Skeletal muscle tissue (tissue), 3 donors: ENCODE measurements at regions not wholly inside any gene's neighbourhood (a gene's known extent, or its start where the extent isn't known, plus 50 kb on each side); places are given as distances from the start of the nearest gene placed in this dataset.
"Not testable (repeated sequence)": the region's sequence is repeated elsewhere in the genome, so short reads cannot be mapped to it uniquely, and the experiment has no call there.

Source experiments
- H3K27ac ChIP-seq: one replicate; pipeline ENCODE4 v1.7.0; 2013; ENCODE audit warnings: mild to moderate bottlenecking, low read depth, low read length, inconsistent platforms
- H3K27me3 ChIP-seq, 3 donors: one replicate each; pipeline ENCODE4 v1.7.0; 2013; ENCODE audit warnings: low read length in 3 of 3; ENCODE audit not compliant: control insufficient read depth in 3 of 3, insufficient read depth in 3 of 3
- H3K36me3 ChIP-seq, 3 donors: one replicate each; pipeline ENCODE4 v1.7.0; 2013; ENCODE audit warnings: low read length in 3 of 3; ENCODE audit not compliant: control insufficient read depth in 3 of 3, insufficient read depth in 3 of 3
- H3K4me1 ChIP-seq, 3 donors: one replicate each; pipeline ENCODE4 v1.7.0; 2013; ENCODE audit warnings: low read length in 3 of 3, mild to moderate bottlenecking in 3 of 3; ENCODE audit not compliant: control insufficient read depth in 3 of 3, insufficient read depth in 3 of 3
- H3K4me3 ChIP-seq, 3 donors: one replicate each; pipeline ENCODE4 v1.7.0; 2013; ENCODE audit warnings: low read length in 3 of 3
- H3K9ac ChIP-seq, 3 donors: one replicate each; pipeline ENCODE4 v1.7.0; 2013; ENCODE audit warnings: low read length in 3 of 3, mild to moderate bottlenecking in 3 of 3, moderate library complexity in 2 of 3, low read depth in 1 of 3
- H3K9me3 ChIP-seq, 3 donors: one replicate each; pipeline ENCODE4 v1.7.0; 2013; ENCODE audit warnings: low read length in 3 of 3; ENCODE audit not compliant: control insufficient read depth in 3 of 3
- donor health status: Osteomylitis.

DNA sequence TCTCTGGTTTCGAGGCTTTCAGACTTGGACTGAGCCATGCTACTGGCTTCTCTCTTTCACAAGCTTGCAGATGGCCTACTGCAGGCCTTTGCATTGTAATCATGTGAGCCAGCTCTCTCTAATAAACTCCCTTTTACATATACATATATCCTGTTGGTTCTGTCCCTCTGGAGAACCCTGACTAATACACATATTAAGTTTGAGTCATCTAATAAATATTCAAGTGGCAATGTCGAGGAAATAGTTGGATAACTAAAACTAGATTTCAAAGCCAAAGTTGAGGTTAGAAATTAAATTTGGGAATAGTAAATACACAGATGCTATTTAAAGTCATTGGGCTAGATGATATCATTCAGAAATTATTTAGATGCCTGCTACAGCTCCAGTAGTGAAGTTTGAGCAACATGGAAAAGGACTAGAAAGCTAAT lies 1343.4 kb downstream of the GRIK2 start:
- Histone ChIP-seq H3K4me1 (no peaks in the 10 kb centered on the region), H3K27ac (no peak overlapping the region)

DNA sequence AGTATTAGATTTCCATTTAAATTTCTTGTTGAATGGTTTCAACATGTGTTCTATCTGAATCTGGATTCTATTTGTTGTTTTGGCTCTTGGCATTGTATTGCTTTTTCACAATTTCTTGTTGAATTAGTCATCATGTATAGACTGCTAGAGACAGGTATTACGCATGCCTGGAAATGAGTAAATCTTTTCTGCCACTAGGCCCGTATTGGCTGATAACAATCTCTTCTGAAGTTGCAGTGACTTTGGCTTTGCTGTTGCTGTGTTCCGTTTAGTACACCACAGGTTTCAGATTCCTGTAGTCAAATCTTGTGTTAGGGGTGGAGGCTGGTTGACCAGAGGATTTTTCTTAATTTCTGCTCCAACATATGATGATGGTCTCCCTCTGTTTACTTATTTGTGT lies 1339.4 kb downstream of the GRIK2 start:
- no peaks in the 10 kb centered on the region for H3K36me3 ChIP-seq
- no peak overlapping the region for H3K4me3 ChIP-seq
- no peaks in the 10 kb centered on the region for H3K9me3 ChIP-seq
- no peak overlapping the region for H3K27ac ChIP-seq
- no peaks in the 10 kb centered on the region for H3K4me1 ChIP-seq
- H3K9ac ChIP-seq: no peak overlapping the region
- no peaks in the 10 kb centered on the region for H3K27me3 ChIP-seq

More for the DNA sequence above, 1343.4 kb downstream of the GRIK2 start:
- H3K9me3 ChIP-seq: no peaks in the 10 kb centered on the region
- no peaks in the 10 kb centered on the region for H3K27me3 ChIP-seq
- no peak overlapping the region for H3K9ac ChIP-seq
- no peak overlapping the region for H3K4me3 ChIP-seq
- H3K36me3 ChIP-seq: no peaks in the 10 kb centered on the region

GRCh38 chr6:102722086-102722485 lies 1328.6 kb downstream of the GRIK2 start:
- not testable (repeated sequence) for H3K27ac ChIP-seq, H3K27me3 ChIP-seq, H3K4me1 ChIP-seq, H3K36me3 ChIP-seq, H3K9ac ChIP-seq, H3K9me3 ChIP-seq, H3K4me3 ChIP-seq

DNA sequence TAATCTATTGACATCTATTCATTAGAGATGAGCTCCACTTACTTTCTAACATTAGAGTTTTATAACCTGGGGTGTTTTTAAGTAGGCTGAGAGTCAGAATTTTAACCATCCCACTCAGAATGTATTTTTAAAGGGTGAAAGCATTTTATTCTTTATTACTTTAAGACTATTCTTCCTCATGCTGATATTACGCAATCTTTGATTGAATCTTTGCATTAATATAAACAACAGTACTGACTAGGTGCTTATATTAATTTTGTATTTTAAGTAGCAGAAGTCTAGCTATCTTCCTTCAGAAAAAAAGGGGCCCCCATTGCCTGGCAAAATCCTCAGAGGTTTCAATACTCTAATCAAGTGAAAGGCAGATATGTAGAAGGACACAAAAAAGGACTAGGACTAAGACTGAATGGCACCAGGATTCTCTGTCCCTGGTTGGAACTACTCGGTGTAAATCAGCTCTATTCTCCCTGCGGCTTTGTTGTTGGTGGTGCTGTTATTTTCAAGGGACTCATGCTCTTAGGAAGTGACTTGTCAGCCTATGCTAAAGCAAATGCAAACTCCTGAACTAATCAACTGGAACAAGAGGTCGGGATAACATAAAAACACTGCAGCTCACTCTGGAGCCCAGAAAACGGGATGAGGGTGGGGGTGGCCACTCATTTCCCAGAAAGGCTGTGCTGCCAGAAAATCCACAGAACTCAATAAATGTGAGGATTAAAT lies 1324.4 kb downstream of the GRIK2 start:
- Histone ChIP-seq H3K36me3 (no peaks in the 10 kb centered on the region), H3K4me1 (no peaks in the 10 kb centered on the region), H3K27ac (no peak overlapping the region), H3K9me3 (no peaks in the 10 kb centered on the region), H3K4me3 (no peak overlapping the region), H3K9ac (no peak overlapping the region), H3K27me3 (no peaks in the 10 kb centered on the region)

DNA sequence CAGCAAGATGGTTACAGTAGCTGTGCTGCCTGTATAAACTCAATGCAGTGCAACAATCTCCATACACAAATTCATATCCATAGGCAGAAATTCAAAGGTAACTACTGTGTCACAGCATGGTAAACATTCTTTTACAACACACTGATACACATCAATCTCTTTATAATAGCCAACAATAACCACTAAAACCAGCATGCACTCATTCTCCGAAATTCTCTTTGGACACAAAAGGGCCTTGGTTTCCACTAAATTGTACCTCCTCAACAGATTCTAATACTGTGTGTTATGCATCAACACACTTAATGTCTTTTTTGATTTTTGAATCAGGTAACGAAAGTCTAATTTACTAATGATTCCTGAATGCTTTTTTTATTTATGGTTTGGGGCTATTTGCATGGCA lies 1323.7 kb downstream of the GRIK2 start:
- H3K27ac ChIP-seq: no peak overlapping the region
- no peaks in the 10 kb centered on the region for H3K9me3 ChIP-seq
- H3K27me3 ChIP-seq: no peaks in the 10 kb centered on the region
- H3K4me3 ChIP-seq: no peak overlapping the region
- H3K36me3 ChIP-seq: no peaks in the 10 kb centered on the region
- H3K9ac ChIP-seq: no peak overlapping the region
- H3K4me1 ChIP-seq: no peaks in the 10 kb centered on the region

GRCh38 chr6:102701019-102701418 lies 1307.5 kb downstream of the GRIK2 start:
- no peaks in the 10 kb centered on the region for H3K27me3 ChIP-seq
- no peaks in the 10 kb centered on the region for H3K36me3 ChIP-seq
- no peaks in the 10 kb centered on the region for H3K4me1 ChIP-seq
- no peak overlapping the region for H3K4me3 ChIP-seq
- H3K27ac ChIP-seq: no peak overlapping the region
- H3K9ac ChIP-seq: no peak overlapping the region
- H3K9me3 ChIP-seq: no peaks in the 10 kb centered on the region

DNA sequence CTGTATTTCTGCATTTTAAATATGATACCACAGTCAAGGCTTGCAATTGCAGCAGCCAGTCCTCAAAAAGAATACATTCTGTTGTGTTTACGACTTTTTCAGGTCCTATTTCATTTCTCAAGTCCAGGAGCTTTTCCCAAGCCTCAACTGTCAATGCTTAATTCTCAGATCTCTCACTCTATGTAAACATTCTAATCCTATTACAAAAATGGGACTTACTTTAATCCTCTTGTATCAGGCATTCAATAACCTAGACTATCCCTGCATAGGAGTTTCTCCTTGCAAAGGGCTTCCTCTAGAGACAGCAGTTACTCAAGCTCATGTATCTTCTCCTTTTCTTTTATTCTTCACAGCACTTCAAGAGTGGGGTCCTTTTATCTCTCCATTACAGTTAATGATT lies 1293.0 kb downstream of the GRIK2 start:
- Histone ChIP-seq H3K27me3 (no peaks in the 10 kb centered on the region), H3K9me3 (no peaks in the 10 kb centered on the region), H3K4me1 (no peaks in the 10 kb centered on the region), H3K27ac (no peak overlapping the region), H3K9ac (no peak overlapping the region), H3K4me3 (no peak overlapping the region), H3K36me3 (no peaks in the 10 kb centered on the region)

DNA sequence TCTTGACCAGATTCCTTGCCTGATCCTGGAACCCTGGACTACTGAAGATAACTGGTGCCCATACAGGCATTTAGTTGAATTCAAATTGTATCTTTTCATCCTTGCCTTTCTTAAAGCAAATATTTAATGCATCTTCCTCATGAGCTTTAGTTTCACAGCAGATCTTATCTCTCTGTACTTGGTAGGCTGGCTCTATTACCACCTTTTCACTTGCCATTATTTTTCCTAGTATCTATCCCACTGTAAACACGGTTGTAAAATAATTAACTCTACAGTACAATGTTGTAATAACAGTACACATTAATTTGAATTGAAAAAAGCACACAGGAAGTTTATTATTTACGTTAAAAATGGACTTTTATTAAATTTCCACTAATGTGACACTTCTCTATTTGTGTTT lies 1286.9 kb downstream of the GRIK2 start:
- Histone ChIP-seq H3K27me3 (no peaks in the 10 kb centered on the region), H3K4me3 (no peak overlapping the region), H3K9ac (no peak overlapping the region)

GRCh38 chr6:102679865-102680264 lies 1286.4 kb downstream of the GRIK2 start:
- H3K4me3 ChIP-seq: no peak overlapping the region
- no peak overlapping the region for H3K27ac ChIP-seq
- no peaks in the 10 kb centered on the region for H3K9me3 ChIP-seq
- H3K27me3 ChIP-seq: no peaks in the 10 kb centered on the region
- H3K4me1 ChIP-seq: no peaks in the 10 kb centered on the region
- no peak overlapping the region for H3K9ac ChIP-seq
- H3K36me3 ChIP-seq: no peaks in the 10 kb centered on the region

More for the DNA sequence above, 1286.9 kb downstream of the GRIK2 start:
- Histone ChIP-seq H3K9me3 (no peaks in the 10 kb centered on the region), H3K4me1 (no peaks in the 10 kb centered on the region), H3K27ac (no peak overlapping the region), H3K36me3 (no peaks in the 10 kb centered on the region)

- no peaks in the 10 kb centered on the region for H3K36me3 ChIP-seq
- no peak overlapping the region for H3K4me3 ChIP-seq
- H3K9ac ChIP-seq: no peak overlapping the region
- no peaks in the 10 kb centered on the region for H3K27me3 ChIP-seq
- no peaks in the 10 kb centered on the region for H3K9me3 ChIP-seq
- no peak overlapping the region for H3K27ac ChIP-seq
- H3K4me1 ChIP-seq: no peaks in the 10 kb centered on the region
Observed at GRCh38 chr6:102677225-102677624, 1283.7 kb downstream of the GRIK2 start.
